ENCODE measurements at regions not wholly inside any gene's neighbourhood (a gene's known extent, or its start where the extent isn't known, plus 50 kb on each side); places are given as distances from the start of the nearest gene placed in this dataset.

GRCh38 chr14:61959348-61959747 is 197.1 kb downstream of the SNAPC1 start:
- TF ChIP-seq CTCF (IDR thresholded peaks at IDR 0.05; ENCODE audit: insufficient read depth, low read length, poor library complexity, severe bottlenecking), result no peak
- TF ChIP-seq EZH2phosphoT487 (conservative IDR thresholded peaks at IDR 0.05; ENCODE audit: low read length), result no peak

Data from SU-DHL-6 (cell line).